ENCODE measurements at regions not wholly inside any gene's neighbourhood (a gene's known extent, or its start where the extent isn't known, plus 50 kb on each side); places are given as distances from the start of the nearest gene placed in this dataset.

DNA sequence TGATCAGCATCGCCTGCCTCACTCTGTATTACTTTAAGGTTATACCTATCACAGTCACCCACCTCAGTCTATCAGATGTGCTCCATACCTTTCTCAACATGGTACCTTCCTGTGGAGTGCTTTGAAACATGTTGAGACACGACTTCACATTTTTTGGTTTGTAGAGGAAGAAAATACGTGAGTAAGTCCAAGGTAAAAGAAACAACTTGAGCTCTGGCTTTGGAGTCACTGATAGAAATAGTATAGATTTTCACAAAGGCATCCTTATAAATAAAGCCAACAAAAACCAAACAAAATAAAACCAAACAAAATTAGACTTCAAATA is 77.5 kb upstream of the HMHB1 start:
- H3K36me3 ChIP-seq (ENCODE audit: control insufficient read depth in 2 of 2, insufficient read depth in 2 of 2, low read length in 1 of 2): no peaks in the 10 kb centered on the region
- no peaks in the 10 kb centered on the region for H3K4me1 ChIP-seq (ENCODE audit: control insufficient read depth in 2 of 2, insufficient read depth in 2 of 2, low read length in 2 of 2)
- no peaks in the 10 kb centered on the region for H3K9me3 ChIP-seq (ENCODE audit: control insufficient read depth in 2 of 2, insufficient read depth in 1 of 2, low read length in 1 of 2)
- no peak overlapping the region for H3K4me3 ChIP-seq (ENCODE audit: low read length in 2 of 2)
- WGBS: 97% methylated on average over 3 of the region's 3 CpGs
- no peak overlapping the region for H3K27ac ChIP-seq (ENCODE audit: low read depth in 1 of 2, low read length in 1 of 2)
- DNase-seq (ENCODE audit: low read depth in 6 of 9, low spot score in 9 of 9): no peak
- H3K27me3 ChIP-seq (ENCODE audit: control insufficient read depth in 2 of 2, insufficient read depth in 1 of 2, low read length in 1 of 2): no peaks in the 10 kb centered on the region

DNA sequence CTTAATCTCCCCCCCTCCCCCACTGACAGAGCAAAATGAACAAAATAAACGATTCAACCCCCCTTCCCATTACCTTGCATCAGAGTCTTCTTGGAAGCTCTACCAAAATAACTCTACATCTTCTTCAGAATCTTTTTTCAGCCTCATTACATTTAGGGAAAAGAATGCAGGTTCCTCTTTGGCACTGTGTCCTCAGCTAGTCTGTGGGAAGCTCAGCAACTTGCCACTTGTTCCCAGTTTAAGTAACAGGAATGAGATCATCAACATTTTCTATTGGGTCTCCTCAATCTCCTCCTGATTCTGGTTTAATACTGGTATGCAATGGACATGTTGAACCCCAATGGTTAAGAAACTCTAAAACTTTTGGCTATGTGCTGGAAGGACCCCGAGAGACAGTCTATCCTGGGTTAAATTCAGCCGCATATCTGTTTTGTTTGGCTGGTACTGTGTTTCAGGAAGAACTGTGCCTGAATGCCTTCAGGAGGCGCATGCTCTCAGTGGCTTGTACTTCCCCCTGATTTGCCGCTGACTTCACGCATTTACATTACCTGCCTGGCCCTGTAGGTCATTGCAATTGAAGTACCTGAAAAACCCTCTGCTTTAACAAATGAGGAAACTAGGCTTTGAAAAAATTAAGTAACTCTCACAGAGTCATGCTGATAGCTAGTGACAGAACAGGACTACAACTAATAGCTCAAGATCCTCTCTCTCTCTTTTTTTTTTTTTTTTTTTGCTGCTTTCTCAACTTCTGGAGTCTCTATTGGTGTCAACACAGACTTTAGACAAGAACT is 78.1 kb upstream of the HMHB1 start:
- H3K27ac ChIP-seq (ENCODE audit: low read depth in 1 of 2, low read length in 1 of 2): no peak overlapping the region
- H3K4me1 ChIP-seq (ENCODE audit: control insufficient read depth in 2 of 2, insufficient read depth in 2 of 2, low read length in 2 of 2): no peaks in the 10 kb centered on the region
- no peaks in the 10 kb centered on the region for H3K27me3 ChIP-seq (ENCODE audit: control insufficient read depth in 2 of 2, insufficient read depth in 1 of 2, low read length in 1 of 2)
- H3K36me3 ChIP-seq (ENCODE audit: control insufficient read depth in 2 of 2, insufficient read depth in 2 of 2, low read length in 1 of 2): no peaks in the 10 kb centered on the region
- no peak for DNase-seq (ENCODE audit: low read depth in 6 of 9, low spot score in 9 of 9)
- H3K4me3 ChIP-seq (ENCODE audit: low read length in 2 of 2): no peak overlapping the region
- no peaks in the 10 kb centered on the region for H3K9me3 ChIP-seq (ENCODE audit: control insufficient read depth in 2 of 2, insufficient read depth in 1 of 2, low read length in 1 of 2)
- WGBS: 96% methylated on average over 6 of the region's 6 CpGs

DNA sequence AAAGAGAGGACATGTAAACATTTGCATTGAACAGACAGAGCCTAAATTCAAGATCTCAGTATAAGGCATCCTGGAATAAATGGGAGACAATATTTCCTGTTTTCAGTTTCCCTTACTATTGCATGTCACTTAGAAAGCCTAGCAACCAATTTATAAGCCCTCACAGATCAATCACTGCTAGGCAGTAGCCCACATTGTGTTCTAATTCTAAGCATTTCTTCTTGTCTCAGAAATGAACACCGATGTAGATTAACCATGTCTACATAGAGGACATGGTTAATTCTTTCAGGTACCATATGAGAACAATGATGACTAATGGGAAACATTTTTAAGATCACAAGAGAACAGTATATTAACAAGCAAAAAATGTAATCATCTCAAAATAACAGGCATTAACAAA is 79.6 kb upstream of the HMHB1 start:
- 99% methylated on average over 1 of the region's 1 CpG for WGBS
- H3K4me1 ChIP-seq (ENCODE audit: control insufficient read depth in 2 of 2, insufficient read depth in 2 of 2, low read length in 2 of 2): no peaks in the 10 kb centered on the region
- no peaks in the 10 kb centered on the region for H3K27me3 ChIP-seq (ENCODE audit: control insufficient read depth in 2 of 2, insufficient read depth in 1 of 2, low read length in 1 of 2)
- H3K36me3 ChIP-seq (ENCODE audit: control insufficient read depth in 2 of 2, insufficient read depth in 2 of 2, low read length in 1 of 2): no peaks in the 10 kb centered on the region
- no peak overlapping the region for H3K27ac ChIP-seq (ENCODE audit: low read depth in 1 of 2, low read length in 1 of 2)
- no peak overlapping the region for H3K4me3 ChIP-seq (ENCODE audit: low read length in 2 of 2)
- H3K9me3 ChIP-seq (ENCODE audit: control insufficient read depth in 2 of 2, insufficient read depth in 1 of 2, low read length in 1 of 2): no peaks in the 10 kb centered on the region
- DNase-seq (ENCODE audit: low read depth in 6 of 9, low spot score in 9 of 9): no peak

DNA sequence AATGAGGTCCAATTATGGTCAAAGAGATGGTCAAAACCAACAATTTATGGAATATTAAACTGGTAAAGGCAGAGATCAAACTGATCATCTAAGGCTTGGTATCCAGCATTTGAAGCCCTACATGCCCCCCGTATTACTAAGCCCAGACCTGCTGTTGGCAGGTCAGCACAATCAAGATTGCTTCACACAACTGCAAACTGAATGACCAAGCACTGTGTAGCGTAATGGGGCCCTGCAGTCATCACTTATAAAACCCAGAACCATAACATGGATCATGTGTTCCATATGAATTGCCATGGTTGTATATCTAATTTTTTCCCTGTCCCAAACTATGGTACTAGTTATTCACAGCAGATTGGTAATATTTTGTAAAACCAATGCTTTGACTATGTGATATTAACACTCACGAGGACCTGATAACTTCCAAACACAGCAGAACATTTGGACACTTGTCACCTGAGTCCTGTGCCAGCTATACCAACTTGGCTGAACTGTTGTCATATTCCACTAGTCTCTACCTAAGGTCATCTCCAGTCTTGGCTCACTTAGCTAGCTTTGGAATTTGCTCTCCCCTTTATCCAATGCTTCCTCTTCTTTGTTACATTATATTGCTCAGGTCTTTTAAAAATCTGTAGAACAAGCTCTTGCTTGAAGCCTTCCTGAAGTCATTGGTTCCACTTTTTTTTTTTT is 81.7 kb upstream of the HMHB1 start:
- peaks cover 0 to 2% of the 10 kb centered on the region in 2 donors for H3K9me3 ChIP-seq (ENCODE audit: control insufficient read depth in 2 of 2, insufficient read depth in 1 of 2, low read length in 1 of 2)
- H3K36me3 ChIP-seq (ENCODE audit: control insufficient read depth in 2 of 2, insufficient read depth in 2 of 2, low read length in 1 of 2): no peaks in the 10 kb centered on the region
- no peaks in the 10 kb centered on the region for H3K4me1 ChIP-seq (ENCODE audit: control insufficient read depth in 2 of 2, insufficient read depth in 2 of 2, low read length in 2 of 2)
- no peak overlapping the region for H3K4me3 ChIP-seq (ENCODE audit: low read length in 2 of 2)
- H3K27me3 ChIP-seq (ENCODE audit: control insufficient read depth in 2 of 2, insufficient read depth in 1 of 2, low read length in 1 of 2): no peaks in the 10 kb centered on the region
- WGBS: 97% methylated on average over 3 of the region's 3 CpGs
- no peak for DNase-seq (ENCODE audit: low read depth in 6 of 9, low spot score in 9 of 9)
- H3K27ac ChIP-seq (ENCODE audit: low read depth in 1 of 2, low read length in 1 of 2): no peak overlapping the region

DNA sequence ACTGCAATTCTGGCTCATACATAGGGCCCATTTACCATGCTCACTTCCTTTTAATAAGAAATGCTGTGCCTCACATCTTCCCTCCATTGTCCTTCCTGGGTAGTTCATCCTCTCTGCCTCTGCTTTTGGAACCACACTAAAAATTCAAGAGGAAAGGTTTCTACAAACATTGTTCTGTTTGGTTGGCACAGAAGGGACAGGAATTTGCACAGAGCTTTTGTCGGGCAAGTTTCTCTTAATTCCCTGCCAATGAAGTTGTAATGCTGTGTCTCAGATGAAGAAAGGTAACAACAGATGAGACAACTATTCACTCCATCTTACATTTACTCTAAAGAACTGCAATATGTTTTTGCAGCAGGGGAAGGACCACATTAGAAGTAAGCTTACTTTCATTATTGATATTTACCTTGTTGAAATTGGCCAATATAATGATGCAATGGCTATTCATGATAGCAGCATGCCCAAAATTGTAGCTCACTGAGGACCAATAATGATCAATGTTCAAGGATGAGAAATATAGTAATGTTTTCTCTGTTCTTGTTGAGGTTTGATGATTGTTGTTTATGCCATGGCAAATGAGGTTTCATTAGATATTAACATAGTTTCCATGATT is 82.5 kb upstream of the HMHB1 start:
- H3K9me3 ChIP-seq (ENCODE audit: control insufficient read depth in 2 of 2, insufficient read depth in 1 of 2, low read length in 1 of 2): peaks cover 0 to 2% of the 10 kb centered on the region in 2 donors
- H3K36me3 ChIP-seq (ENCODE audit: control insufficient read depth in 2 of 2, insufficient read depth in 2 of 2, low read length in 1 of 2): no peaks in the 10 kb centered on the region
- no peak overlapping the region for H3K4me3 ChIP-seq (ENCODE audit: low read length in 2 of 2)
- DNase-seq (ENCODE audit: low read depth in 6 of 9, low spot score in 9 of 9): no peak
- no peaks in the 10 kb centered on the region for H3K27me3 ChIP-seq (ENCODE audit: control insufficient read depth in 2 of 2, insufficient read depth in 1 of 2, low read length in 1 of 2)
- no peaks in the 10 kb centered on the region for H3K4me1 ChIP-seq (ENCODE audit: control insufficient read depth in 2 of 2, insufficient read depth in 2 of 2, low read length in 2 of 2)
- 100% methylated on average over 1 of the region's 1 CpG for WGBS
- H3K27ac ChIP-seq (ENCODE audit: low read depth in 1 of 2, low read length in 1 of 2): no peak overlapping the region

DNA sequence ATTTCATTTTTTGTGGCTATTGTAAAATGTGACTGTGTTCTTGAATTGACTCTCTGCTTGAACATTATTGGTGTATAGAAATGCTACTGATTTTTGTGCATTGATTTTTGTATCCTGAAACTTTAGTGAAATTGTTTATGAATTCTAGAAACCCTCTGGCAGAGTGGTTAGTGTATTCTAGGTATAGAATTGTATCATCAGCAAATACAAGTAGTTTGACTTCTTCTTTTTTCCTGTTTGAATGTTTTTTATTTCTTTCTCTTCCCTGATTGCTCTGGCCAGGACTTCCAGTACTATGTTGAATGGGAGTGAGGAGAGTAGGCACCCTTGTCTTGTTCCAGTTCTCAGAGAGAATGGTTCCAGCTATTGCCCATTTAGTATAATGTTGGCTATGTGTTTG is 88.8 kb upstream of the HMHB1 start:
- Histone ChIP-seq H3K9me3 (ENCODE audit: control insufficient read depth in 2 of 2, insufficient read depth in 1 of 2, low read length in 1 of 2) (peaks cover 0 to 2% of the 10 kb centered on the region in 2 donors), H3K4me1 (ENCODE audit: control insufficient read depth in 2 of 2, insufficient read depth in 2 of 2, low read length in 2 of 2) (no peaks in the 10 kb centered on the region), H3K36me3 (ENCODE audit: control insufficient read depth in 2 of 2, insufficient read depth in 2 of 2, low read length in 1 of 2) (no peaks in the 10 kb centered on the region), H3K27ac (ENCODE audit: low read depth in 1 of 2, low read length in 1 of 2) (no peak overlapping the region), H3K4me3 (ENCODE audit: low read length in 2 of 2) (no peak overlapping the region), H3K27me3 (ENCODE audit: control insufficient read depth in 2 of 2, insufficient read depth in 1 of 2, low read length in 1 of 2) (no peaks in the 10 kb centered on the region)
- DNase-seq (ENCODE audit: low read depth in 6 of 9, low spot score in 9 of 9): no peak

DNA sequence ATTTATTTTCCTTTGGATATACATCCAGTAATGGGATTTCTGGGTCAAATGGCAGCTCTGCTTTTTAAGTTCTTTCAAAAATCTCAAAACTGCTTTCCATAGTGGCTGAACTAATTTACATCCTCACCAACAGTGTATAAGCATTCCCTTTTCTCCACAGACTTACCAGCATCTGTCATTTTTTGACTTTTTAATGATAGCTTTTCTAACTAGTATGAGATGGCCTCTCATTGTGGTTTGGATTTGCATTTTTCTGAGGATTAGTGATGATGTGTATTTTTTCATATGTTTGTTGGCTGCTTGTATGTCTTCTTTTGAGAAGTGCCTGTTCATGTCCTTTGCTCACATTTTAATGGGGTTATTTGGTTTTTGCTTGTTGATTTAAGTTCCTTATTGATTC is 90.0 kb upstream of the HMHB1 start:
- Histone ChIP-seq H3K36me3 (ENCODE audit: control insufficient read depth in 2 of 2, insufficient read depth in 2 of 2, low read length in 1 of 2) (no peaks in the 10 kb centered on the region), H3K27me3 (ENCODE audit: control insufficient read depth in 2 of 2, insufficient read depth in 1 of 2, low read length in 1 of 2) (no peaks in the 10 kb centered on the region), H3K4me3 (ENCODE audit: low read length in 2 of 2) (no peak overlapping the region), H3K4me1 (ENCODE audit: control insufficient read depth in 2 of 2, insufficient read depth in 2 of 2, low read length in 2 of 2) (no peaks in the 10 kb centered on the region), H3K9me3 (ENCODE audit: control insufficient read depth in 2 of 2, insufficient read depth in 1 of 2, low read length in 1 of 2) (peaks cover 0 to 2% of the 10 kb centered on the region in 2 donors), H3K27ac (ENCODE audit: low read depth in 1 of 2, low read length in 1 of 2) (no peak overlapping the region)
- no peak for DNase-seq (ENCODE audit: low read depth in 6 of 9, low spot score in 9 of 9)

DNA sequence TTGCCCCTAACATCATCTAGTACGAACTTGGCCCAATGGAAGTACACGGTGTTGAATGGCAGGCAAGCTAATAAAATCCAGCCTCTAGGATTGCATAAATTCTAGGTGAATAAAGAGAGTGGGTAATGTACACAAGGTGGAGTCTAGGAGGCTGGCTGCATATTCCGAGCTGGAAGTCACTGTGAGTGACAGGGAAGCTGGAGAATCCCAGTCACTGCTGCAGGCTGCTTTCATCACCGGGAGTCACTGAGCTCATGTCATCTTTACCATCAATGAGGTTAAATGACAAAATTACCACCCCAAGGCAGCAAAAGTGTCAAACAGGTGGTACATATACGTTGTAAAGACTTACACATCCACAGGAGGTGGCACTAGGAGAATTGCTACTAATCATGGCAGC is 91.3 kb upstream of the HMHB1 start:
- Histone ChIP-seq H3K36me3 (ENCODE audit: control insufficient read depth in 2 of 2, insufficient read depth in 2 of 2, low read length in 1 of 2) (no peaks in the 10 kb centered on the region), H3K9me3 (ENCODE audit: control insufficient read depth in 2 of 2, insufficient read depth in 1 of 2, low read length in 1 of 2) (peaks cover 0 to 2% of the 10 kb centered on the region in 2 donors), H3K4me3 (ENCODE audit: low read length in 2 of 2) (no peak overlapping the region), H3K4me1 (ENCODE audit: control insufficient read depth in 2 of 2, insufficient read depth in 2 of 2, low read length in 2 of 2) (no peaks in the 10 kb centered on the region), H3K27me3 (ENCODE audit: control insufficient read depth in 2 of 2, insufficient read depth in 1 of 2, low read length in 1 of 2) (no peaks in the 10 kb centered on the region), H3K27ac (ENCODE audit: low read depth in 1 of 2, low read length in 1 of 2) (no peak overlapping the region)
- DNase-seq (ENCODE audit: low read depth in 6 of 9, low spot score in 9 of 9): no peak
- 86% methylated on average over 5 of the region's 5 CpGs for WGBS

DNA sequence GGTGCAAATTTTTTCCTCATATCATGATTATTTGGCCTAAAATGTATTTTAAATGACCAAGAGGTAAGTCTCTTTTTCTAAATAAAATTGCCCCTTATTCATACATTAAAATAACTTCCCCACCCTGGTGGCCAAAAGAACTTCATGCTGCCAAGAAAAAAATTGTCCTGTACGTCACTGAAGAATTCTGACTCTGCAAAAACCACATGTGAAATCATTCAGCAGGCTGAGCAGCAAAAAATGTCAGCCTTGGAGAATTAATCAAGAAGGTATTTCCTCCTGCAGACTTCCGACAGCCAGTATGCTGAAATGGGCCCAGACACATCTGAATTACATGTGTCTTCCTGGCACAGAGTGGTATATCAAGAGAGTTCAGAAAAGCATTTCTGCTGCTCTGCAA is 94.6 kb upstream of the HMHB1 start:
- no peaks in the 10 kb centered on the region for H3K4me1 ChIP-seq (ENCODE audit: control insufficient read depth in 2 of 2, insufficient read depth in 2 of 2, low read length in 2 of 2)
- no peak for DNase-seq (ENCODE audit: low read depth in 6 of 9, low spot score in 9 of 9)
- H3K27me3 ChIP-seq (ENCODE audit: control insufficient read depth in 2 of 2, insufficient read depth in 1 of 2, low read length in 1 of 2): no peaks in the 10 kb centered on the region
- 24% methylated on average over 2 of the region's 2 CpGs for WGBS
- no peaks in the 10 kb centered on the region for H3K9me3 ChIP-seq (ENCODE audit: control insufficient read depth in 2 of 2, insufficient read depth in 1 of 2, low read length in 1 of 2)
- H3K36me3 ChIP-seq (ENCODE audit: control insufficient read depth in 2 of 2, insufficient read depth in 2 of 2, low read length in 1 of 2): no peaks in the 10 kb centered on the region
- H3K27ac ChIP-seq (ENCODE audit: low read depth in 1 of 2, low read length in 1 of 2): no peak overlapping the region
- no peak overlapping the region for H3K4me3 ChIP-seq (ENCODE audit: low read length in 2 of 2)

Data from thymus (tissue), 11 donors.